IMR-90 (cell line): ENCODE measurements at regions not wholly inside any gene's neighbourhood (a gene's known extent, or its start where the extent isn't known, plus 50 kb on each side); places are given as distances from the start of the nearest gene placed in this dataset.

Source experiments
- ATAC-seq: fragments of 200-7000 bp; cut with Tn5 transposase; 2 replicates; pipeline ENCODE4 v1.9.1; 2020; ENCODE audit warnings: low read depth, mild to moderate bottlenecking, moderate library complexity
- BruUV-seq: library from RNA; stranded (reverse); fragments of 400-500 nt; replicated peaks from 2 replicates; lab custom pipeline; 2021; lab: Mats Ljungman, UMichigan
- CTCF ChIA-PET: fragments of 300-600 bp; formaldehyde crosslinking; extraction: SDS; loops from one replicate; lab custom pipeline; 2021; ENCODE audit warnings: antibody characterized with exemption; lab: Yijun Ruan, JAX
- POLR2A ChIA-PET: fragments of 300-600 bp; sonication (Branson Sonifier 250); formaldehyde crosslinking; loops from one replicate; lab custom pipeline; 2022; ENCODE audit warnings: antibody characterized with exemption; ENCODE audit not compliant: unreplicated experiment; lab: Charles Lee
- DNase-seq: peaks from one replicate; pipeline ENCODE4 v3.0.0; 2013
- H2AFZ ChIP-seq: replicated peaks from 2 replicates; pipeline ENCODE3; 2013; ENCODE audit warnings: low read length, mild to moderate bottlenecking; ENCODE audit not compliant: poor library complexity
- H2AK5ac ChIP-seq: 2 replicates; pipeline ENCODE4 v1.6.1; 2013; ENCODE audit warnings: low read depth, low read length, inconsistent platforms
- H2AK9ac ChIP-seq: replicated peaks from 2 replicates; pipeline ENCODE3; 2013; ENCODE audit warnings: mild to moderate bottlenecking, low read depth, low read length, moderate library complexity; ENCODE audit not compliant: poor library complexity
- H2BK120ac ChIP-seq: 2 replicates; pipeline ENCODE4 v1.6.1; 2013; ENCODE audit warnings: low read depth, low read length, inconsistent platforms
- H2BK15ac ChIP-seq: 3 replicates; pipeline ENCODE4 v1.6.1; 2013; ENCODE audit warnings: low read depth, low read length, inconsistent platforms
- H2BK20ac ChIP-seq: 2 replicates; pipeline ENCODE4 v1.6.1; 2013; ENCODE audit warnings: low read depth, mild to moderate bottlenecking, inconsistent platforms, low read length, moderate library complexity
- H2BK5ac ChIP-seq: 2 replicates; pipeline ENCODE4 v1.6.1; 2013; ENCODE audit warnings: mild to moderate bottlenecking, low read depth, low read length, inconsistent platforms; ENCODE audit not compliant: poor library complexity, severe bottlenecking
- H3K14ac ChIP-seq: replicated peaks from 2 replicates; pipeline ENCODE4 v1.6.1; 2013; ENCODE audit warnings: low read depth, low read length, inconsistent platforms
- H3K18ac ChIP-seq: 2 replicates; pipeline ENCODE4 v1.6.1; 2013; ENCODE audit warnings: low read depth, low read length, control low read depth
- H3K23ac ChIP-seq: 2 replicates; pipeline ENCODE4 v1.6.1; 2013; ENCODE audit warnings: low read depth, low read length, inconsistent platforms
- H3K27ac ChIP-seq: 2 replicates; pipeline ENCODE4 v1.5.1; 2013; ENCODE audit warnings: mild to moderate bottlenecking, control low read depth, low read length; ENCODE audit not compliant: insufficient read depth
- H3K27me3 ChIP-seq: 2 replicates; pipeline ENCODE4 v1.6.1; 2013; ENCODE audit warnings: low read length; ENCODE audit not compliant: control insufficient read depth, insufficient read depth
- H3K36me3 ChIP-seq: 2 replicates; pipeline ENCODE4 v1.6.1; 2013; ENCODE audit warnings: low read length, mixed read lengths; ENCODE audit not compliant: control insufficient read depth, insufficient read depth
- H3K4ac ChIP-seq: 2 replicates; pipeline ENCODE4 v1.6.1; 2013; ENCODE audit warnings: low read depth, low read length, inconsistent platforms
- H3K4me1 ChIP-seq: 2 replicates; pipeline ENCODE4 v1.6.1; 2013; ENCODE audit warnings: low read length, mixed read lengths; ENCODE audit not compliant: control insufficient read depth, insufficient read depth
- H3K4me2 ChIP-seq: 2 replicates; pipeline ENCODE4 v1.6.1; 2013; ENCODE audit warnings: low read depth, mild to moderate bottlenecking, control low read depth, low read length, moderate library complexity
- H3K4me3 ChIP-seq: 2 replicates; pipeline ENCODE4 v1.5.1; 2013; ENCODE audit warnings: low read depth, mild to moderate bottlenecking, control low read depth, low read length, moderate library complexity; ENCODE audit not compliant: insufficient read depth
- H3K56ac ChIP-seq: 2 replicates; pipeline ENCODE4 v1.6.1; 2013; ENCODE audit warnings: low read length, inconsistent platforms; ENCODE audit not compliant: insufficient read depth; ENCODE audit errors: extremely low read depth
- H3K79me1 ChIP-seq, 2 experiments: 2 replicates each; pipeline ENCODE4 v1.6.1; 2013; ENCODE audit warnings: low read length in 2 of 2, inconsistent platforms in 1 of 2, low read depth in 1 of 2
- H3K9ac ChIP-seq: 2 replicates; pipeline ENCODE4 v1.6.1; 2013; ENCODE audit warnings: low read depth, low read length, control low read depth
- H3K9me1 ChIP-seq: 2 replicates; pipeline ENCODE4 v1.6.1; 2013; ENCODE audit warnings: low read length, inconsistent platforms; ENCODE audit not compliant: insufficient read depth
- H3K9me3 ChIP-seq: 2 replicates; pipeline ENCODE4 v1.6.1; 2013; ENCODE audit warnings: low read length; ENCODE audit not compliant: control insufficient read depth, insufficient read depth
- H4K20me1 ChIP-seq: 2 replicates; pipeline ENCODE4 v1.6.1; 2013; ENCODE audit warnings: low read length, inconsistent platforms; ENCODE audit not compliant: insufficient read depth
- H4K5ac ChIP-seq: 2 replicates; pipeline ENCODE4 v1.6.1; 2013; ENCODE audit warnings: mild to moderate bottlenecking, low read depth, low read length, control low read depth
- H4K8ac ChIP-seq, 2 experiments: 2 replicates each; pipeline ENCODE4 v1.6.1; 2013; ENCODE audit warnings: low read depth in 2 of 2, low read length in 2 of 2, control low read depth in 1 of 2, inconsistent platforms in 1 of 2
- H4K91ac ChIP-seq: 2 replicates; pipeline ENCODE4 v1.6.1; 2013; ENCODE audit warnings: low read depth, low read length, inconsistent platforms; ENCODE audit not compliant: insufficient read depth
- ELK1 ChIP-seq: fragments of 150-350 bp; IDR thresholded peaks from 2 replicates; pipeline ENCODE4 v1.6.1; 2016; ENCODE audit warnings: low read depth, mild to moderate bottlenecking, low read length, moderate library complexity, borderline replicate concordance
- POLR2A ChIP-seq: IDR thresholded peaks from 2 replicates; pipeline ENCODE4 v1.6.1; 2012; ENCODE audit warnings: mild to moderate bottlenecking, low read depth, low read length
- RAD21 ChIP-seq: IDR thresholded peaks from 2 replicates; pipeline ENCODE4 v1.6.1; 2012; ENCODE audit warnings: low read length, improper control_type of control experiment
- RFX5 ChIP-seq: IDR thresholded peaks from 2 replicates; pipeline ENCODE4 v1.8.0; 2012; ENCODE audit warnings: low read depth, mild to moderate bottlenecking, low read length, moderate library complexity
- SMC3 ChIP-seq: fragments of 150-350 bp; IDR thresholded peaks from 2 replicates; pipeline ENCODE4 v1.6.1; 2016; ENCODE audit warnings: low read depth, mild to moderate bottlenecking, antibody characterized with exemption, low read length, moderate library complexity
- WGBS, 2 experiments: methylation state at CpG; one replicate each; pipeline versions ENCODE4 v1.1.5 to v1.1.7; 2013; ENCODE audit warnings: missing lambda C conversion rate in 2 of 2; ENCODE audit not compliant: insufficient read length in 1 of 2; ENCODE audit errors: extremely low coverage in 2 of 2; 5-methylcytosine and 5-hydroxymethylcytosine counted together
- dilution Hi-C: fragments of 300-500 bp; cut with HindIII; formaldehyde crosslinking; loops from one replicate; pipeline ENCODE4 v1.14.3; 2018; ENCODE audit warnings: low sequenced_read_pairs; ENCODE audit not compliant: unreplicated experiment
- in situ Hi-C: fragments of 300-500 bp; cut with MboI; formaldehyde crosslinking; loops from 3 replicates; pipeline ENCODE4 v1.14.3; 2019; ENCODE audit warnings: low sequenced_read_pairs, inconsistent platforms, mixed read lengths
- intact Hi-C: fragments of 100-400 bp; cut with micrococcal nuclease; formaldehyde crosslinking; loops from 2 replicates; pipeline ENCODE4 v1.10.0; 2022
- TF ChIP-seq, protein P1 (sequence below): conservative IDR thresholded peaks from 2 replicates; pipeline ENCODE4 v1.5.1; 2012; ENCODE audit warnings: mild to moderate bottlenecking, low read depth, low read length, improper control_type of control experiment

DNA sequence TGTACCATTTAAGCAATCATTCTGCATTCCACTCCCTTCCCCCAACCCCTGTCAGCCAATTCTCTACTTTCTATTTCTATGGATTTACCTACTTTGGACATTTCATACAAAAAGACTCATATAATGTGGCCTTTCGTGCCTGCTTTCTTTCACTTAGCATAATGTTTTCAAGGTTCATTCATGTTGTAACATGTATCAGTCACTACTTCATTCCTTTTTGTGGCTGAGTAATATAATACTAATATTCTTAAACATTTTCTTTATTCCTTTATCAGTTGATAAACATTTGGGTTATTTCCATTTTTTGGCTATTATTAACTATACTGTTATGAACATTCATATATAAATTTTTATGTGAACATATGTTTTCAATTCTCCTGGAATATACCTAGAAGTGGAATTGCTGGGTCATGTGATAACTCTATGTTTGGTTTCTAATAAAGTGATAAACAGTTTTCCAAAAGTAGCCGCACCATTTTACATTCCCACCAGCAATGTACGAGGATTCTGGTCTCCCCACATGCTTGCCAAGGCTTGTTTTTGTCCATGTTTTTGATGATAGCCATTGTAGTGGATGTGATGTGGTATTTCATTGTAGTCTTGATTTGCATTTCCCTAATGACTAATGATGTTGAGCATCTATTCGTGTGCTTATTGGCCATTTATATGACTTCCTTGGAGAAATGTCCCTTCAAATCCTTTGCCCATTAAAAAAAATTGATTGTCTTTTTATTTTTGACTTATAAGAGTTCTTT lies 61.9 kb upstream of the GNG12 start:
- ATAC-seq (no peak), DNase-seq (no peak)
- no peak overlapping the region for H4K5ac ChIP-seq
- no peak overlapping the region for H4K8ac ChIP-seq
- WGBS, 2 experiments, result no CpG with 5 or more reads among the region's 4 CpGs
- H4K91ac ChIP-seq, result no peak overlapping the region
- H3K36me3 ChIP-seq, result no peaks in the 10 kb centered on the region
- intact Hi-C loops, result no loop called here
- H3K9me1 ChIP-seq, result peaks cover 12% of the 10 kb centered on the region
- H3K4me1 ChIP-seq, result peaks cover 16% of the 10 kb centered on the region
- CTCF ChIA-PET, result no interaction called here
- H3K4me3 ChIP-seq, result no peak overlapping the region
- no peak overlapping the region for H3K56ac ChIP-seq
- no peak overlapping the region for H3K27ac ChIP-seq
- no peaks in the 10 kb centered on the region for H3K9me3 ChIP-seq
- no peak overlapping the region for H3K4me2 ChIP-seq
- H3K14ac ChIP-seq, result 0 out of 2 replicates have a peak overlapping the region, but pooled peaks have one; percentile 53
- in situ Hi-C loops, result no loop called here
- POLR2A ChIA-PET, result no interaction called here
- H3K27me3 ChIP-seq, result no peaks in the 10 kb centered on the region
- dilution Hi-C loops, result no loop called here
- H2BK15ac ChIP-seq, result 0 out of 3 replicates have a peak overlapping the region, but pooled peaks have one; percentile 26
- no peak overlapping the region for H3K23ac ChIP-seq
- no peak overlapping the region for H3K9ac ChIP-seq
- no peak overlapping the region for H2AK5ac ChIP-seq
- H2AFZ ChIP-seq, result no peak overlapping the region
- no peaks in the 10 kb centered on the region for H3K79me1 ChIP-seq
- TF ChIP-seq RAD21 (no peak), RFX5 (no peak), SMC3 (no peak), POLR2A (no peak), ELK1 (no peak)
- TF ChIP-seq, protein P1, sequence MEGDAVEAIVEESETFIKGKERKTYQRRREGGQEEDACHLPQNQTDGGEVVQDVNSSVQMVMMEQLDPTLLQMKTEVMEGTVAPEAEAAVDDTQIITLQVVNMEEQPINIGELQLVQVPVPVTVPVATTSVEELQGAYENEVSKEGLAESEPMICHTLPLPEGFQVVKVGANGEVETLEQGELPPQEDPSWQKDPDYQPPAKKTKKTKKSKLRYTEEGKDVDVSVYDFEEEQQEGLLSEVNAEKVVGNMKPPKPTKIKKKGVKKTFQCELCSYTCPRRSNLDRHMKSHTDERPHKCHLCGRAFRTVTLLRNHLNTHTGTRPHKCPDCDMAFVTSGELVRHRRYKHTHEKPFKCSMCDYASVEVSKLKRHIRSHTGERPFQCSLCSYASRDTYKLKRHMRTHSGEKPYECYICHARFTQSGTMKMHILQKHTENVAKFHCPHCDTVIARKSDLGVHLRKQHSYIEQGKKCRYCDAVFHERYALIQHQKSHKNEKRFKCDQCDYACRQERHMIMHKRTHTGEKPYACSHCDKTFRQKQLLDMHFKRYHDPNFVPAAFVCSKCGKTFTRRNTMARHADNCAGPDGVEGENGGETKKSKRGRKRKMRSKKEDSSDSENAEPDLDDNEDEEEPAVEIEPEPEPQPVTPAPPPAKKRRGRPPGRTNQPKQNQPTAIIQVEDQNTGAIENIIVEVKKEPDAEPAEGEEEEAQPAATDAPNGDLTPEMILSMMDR, result no peak
- no peaks in the 10 kb centered on the region for H4K20me1 ChIP-seq
- BruUV-seq, result no TSS peak
- no peak overlapping the region for H3K4ac ChIP-seq
- no peak overlapping the region for H2AK9ac ChIP-seq
- H3K18ac ChIP-seq, result no peak overlapping the region
- no peak overlapping the region for H2BK120ac ChIP-seq
- peak overlapping the region; percentile 3; the same call in 1 of the 2 replicates for H2BK20ac ChIP-seq
- H2BK5ac ChIP-seq, result no peak overlapping the region
